Fibroblast of lung (primary cell): ENCODE measurements at regions not wholly inside any gene's neighbourhood (a gene's known extent, or its start where the extent isn't known, plus 50 kb on each side); places are given as distances from the start of the nearest gene placed in this dataset.

Experiments used
- CTCF ChIP-seq, 2 donors: IDR thresholded peaks in 1 of 2; conservative IDR thresholded peaks in 1 of 2; 1 replicate in 1 of 2; 2 replicates in 1 of 2; pipeline ENCODE4 v1.5.1; 2011 to 2012; ENCODE audit warnings: low read length in 2 of 2, control low read depth in 1 of 2, inconsistent platforms in 1 of 2, low read depth in 1 of 2, mild to moderate bottlenecking in 1 of 2
- EZH2 ChIP-seq: IDR thresholded peaks from 2 replicates; pipeline ENCODE4 v1.5.1; 2012; ENCODE audit warnings: low read length, control low read depth, mild to moderate bottlenecking; ENCODE audit errors: missing control alignments

DNA sequence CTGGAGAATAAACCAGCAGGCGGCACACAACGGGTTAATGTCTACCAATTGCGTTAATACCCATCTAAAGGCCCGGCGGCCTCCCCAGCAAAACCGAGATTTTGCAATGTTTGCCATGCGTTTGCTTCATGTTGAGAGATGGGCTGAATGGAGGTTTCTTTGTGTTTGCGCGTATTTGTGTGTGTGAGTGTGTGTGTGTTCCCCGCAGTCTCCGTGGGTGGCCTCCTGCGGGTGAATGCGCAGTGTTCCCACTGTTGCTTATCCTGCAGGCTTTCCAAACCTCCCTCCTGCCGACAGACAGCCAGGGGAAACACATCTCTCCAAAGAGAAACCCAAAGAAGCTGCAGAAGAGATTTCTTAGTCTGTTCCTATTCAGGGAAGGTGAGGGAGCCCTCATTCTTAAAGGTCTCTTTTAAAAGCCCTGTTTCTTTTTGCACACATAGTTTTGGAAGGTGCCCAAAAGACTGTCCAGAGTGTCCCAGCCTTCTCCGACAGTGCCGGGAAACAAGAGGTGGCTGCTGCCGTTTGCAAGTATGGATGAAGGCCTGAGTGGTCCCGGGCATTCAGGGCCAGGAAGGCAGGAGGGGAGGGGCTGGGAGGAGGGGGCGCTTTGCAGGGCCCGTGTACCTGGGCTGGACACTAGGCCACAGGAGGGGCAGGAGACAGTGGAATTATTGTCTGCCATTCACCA lies 103.8 kb upstream of the ERCC6L2 start:
- TF ChIP-seq CTCF (conservative IDR thresholded peaks at IDR 0.05 in 1 of 2, IDR thresholded peaks at IDR 0.05 in 1 of 2; ENCODE audit: low read depth in 1 of 2, low read length in 2 of 2) (no peak), EZH2 (no peak)
